ENCODE measurements at regions not wholly inside any gene's neighbourhood (a gene's known extent, or its start where the extent isn't known, plus 50 kb on each side); places are given as distances from the start of the nearest gene placed in this dataset.

GRCh38 chrX:14291666-14292500 is 237.5 kb upstream of the GLRA2 start:
- in situ Hi-C loops (cut with HindIII; ENCODE audit: low sequenced_read_pairs): no loop called here
- TF ChIP-seq CTCF (IDR thresholded peaks at IDR 0.05; ENCODE audit: low read depth, low read length): no peak
- DNase-seq (ENCODE audit: low read depth, low spot score): peak; percentile 1

GRCh38 chrX:14290335-14290734 is 239.0 kb upstream of the GLRA2 start:
- no peak for TF ChIP-seq CTCF (IDR thresholded peaks at IDR 0.05; ENCODE audit: low read depth, low read length)
- in situ Hi-C loops (cut with HindIII; ENCODE audit: low sequenced_read_pairs): no loop called here
- H3K4me3 ChIP-seq (ENCODE audit: low read depth, low read length): no peak overlapping the region
- DNase-seq (ENCODE audit: low read depth, low spot score): no peak

More at GRCh38 chrX:14291666-14292500, 237.5 kb upstream of the GLRA2 start:
- no peak overlapping the region for H3K4me3 ChIP-seq (ENCODE audit: low read depth, low read length)

- no peak for DNase-seq (ENCODE audit: low read depth, low spot score)
- TF ChIP-seq CTCF (IDR thresholded peaks at IDR 0.05; ENCODE audit: low read depth, low read length): no peak
- in situ Hi-C loops (cut with HindIII; ENCODE audit: low sequenced_read_pairs): no loop called here
- no peak overlapping the region for H3K4me3 ChIP-seq (ENCODE audit: low read depth, low read length)
Observed at GRCh38 chrX:14274691-14275090, 245.0 kb upstream of the GEMIN8 start.

- in situ Hi-C loops (cut with HindIII; ENCODE audit: low sequenced_read_pairs): no loop called here
- no peak for TF ChIP-seq CTCF (IDR thresholded peaks at IDR 0.05; ENCODE audit: low read depth, low read length)
- no peak for DNase-seq (ENCODE audit: low read depth, low spot score)
- H3K4me3 ChIP-seq (ENCODE audit: low read depth, low read length): no peak overlapping the region
Observed at GRCh38 chrX:14267216-14267615, 237.5 kb upstream of the GEMIN8 start.

- no peak overlapping the region for H3K4me3 ChIP-seq (ENCODE audit: low read depth, low read length)
- no peak for DNase-seq (ENCODE audit: low read depth, low spot score)
- TF ChIP-seq CTCF (IDR thresholded peaks at IDR 0.05; ENCODE audit: low read depth, low read length): no peak
- in situ Hi-C loops (cut with HindIII; ENCODE audit: low sequenced_read_pairs): no loop called here
Observed at GRCh38 chrX:14266705-14267104, 237.0 kb upstream of the GEMIN8 start.

- no peak for DNase-seq (ENCODE audit: low read depth, low spot score)
- in situ Hi-C loops (cut with HindIII; ENCODE audit: low sequenced_read_pairs): no loop called here
- no peak overlapping the region for H3K4me3 ChIP-seq (ENCODE audit: low read depth, low read length)
- no peak for TF ChIP-seq CTCF (IDR thresholded peaks at IDR 0.05; ENCODE audit: low read depth, low read length)
Observed at GRCh38 chrX:14243823-14244222, 214.1 kb upstream of the GEMIN8 start.

Data from astrocyte of the spinal cord (primary cell).